ENCODE measurements at regions not wholly inside any gene's neighbourhood (a gene's known extent, or its start where the extent isn't known, plus 50 kb on each side); places are given as distances from the start of the nearest gene placed in this dataset.

- FAIRE-seq = no peak
- DNase-seq (ENCODE audit: insufficient read length, low spot score) = no peak
- TF ChIP-seq SPI1 (IDR thresholded peaks at IDR 0.05; ENCODE audit: low read depth, low read length) (no peak), PAX5 (IDR thresholded peaks at IDR 0.05; ENCODE audit: insufficient read depth, low read length, severe bottlenecking) (no peak), POLR2A (IDR thresholded peaks at IDR 0.05; ENCODE audit: low read depth, low read length) (no peak), POU2F2 (IDR thresholded peaks at IDR 0.05; ENCODE audit: low read depth, low read length) (no peak), POLR2AphosphoS5 (IDR thresholded peaks at IDR 0.05; ENCODE audit: low read depth, low read length) (no peak), TAF1 (IDR thresholded peaks at IDR 0.05; ENCODE audit: low read depth, low read length) (no peak)
Observed at GRCh38 chr20:39894067-39894466, 795.0 kb downstream of the MAFB start.

GRCh38 chr20:39893003-39893685 lies 795.9 kb downstream of the MAFB start:
- DNase-seq (ENCODE audit: insufficient read length, low spot score) (no peak), FAIRE-seq (no peak)
- TF ChIP-seq PAX5 (IDR thresholded peaks at IDR 0.05; ENCODE audit: insufficient read depth, low read length, severe bottlenecking) = no peak
- TF ChIP-seq SPI1 (IDR thresholded peaks at IDR 0.05; ENCODE audit: low read depth, low read length) = no peak
- no peak for TF ChIP-seq POU2F2 (IDR thresholded peaks at IDR 0.05; ENCODE audit: low read depth, low read length)
- TF ChIP-seq POLR2A (IDR thresholded peaks at IDR 0.05; ENCODE audit: low read depth, low read length) = no peak
- no peak for TF ChIP-seq TAF1 (IDR thresholded peaks at IDR 0.05; ENCODE audit: low read depth, low read length)
- no peak for TF ChIP-seq POLR2AphosphoS5 (IDR thresholded peaks at IDR 0.05; ENCODE audit: low read depth, low read length)

GRCh38 chr20:39890697-39891096 lies 798.3 kb downstream of the MAFB start:
- TF ChIP-seq POLR2AphosphoS5 (IDR thresholded peaks at IDR 0.05; ENCODE audit: low read depth, low read length) (no peak), POLR2A (IDR thresholded peaks at IDR 0.05; ENCODE audit: low read depth, low read length) (no peak), PAX5 (IDR thresholded peaks at IDR 0.05; ENCODE audit: insufficient read depth, low read length, severe bottlenecking) (no peak), POU2F2 (IDR thresholded peaks at IDR 0.05; ENCODE audit: low read depth, low read length) (no peak)
- DNase-seq (ENCODE audit: insufficient read length, low spot score) (no peak), FAIRE-seq (no peak)

GRCh38 chr20:39888310-39888709 lies 800.7 kb downstream of the MAFB start:
- FAIRE-seq (no peak), DNase-seq (ENCODE audit: insufficient read length, low spot score) (no peak)
- TF ChIP-seq POLR2A (IDR thresholded peaks at IDR 0.05; ENCODE audit: low read depth, low read length) = no peak
- TF ChIP-seq POLR2AphosphoS5 (IDR thresholded peaks at IDR 0.05; ENCODE audit: low read depth, low read length) = no peak
- no peak for TF ChIP-seq SPI1 (IDR thresholded peaks at IDR 0.05; ENCODE audit: low read depth, low read length)
- TF ChIP-seq TAF1 (IDR thresholded peaks at IDR 0.05; ENCODE audit: low read depth, low read length) = no peak
- no peak for TF ChIP-seq POU2F2 (IDR thresholded peaks at IDR 0.05; ENCODE audit: low read depth, low read length)
- no peak for TF ChIP-seq PAX5 (IDR thresholded peaks at IDR 0.05; ENCODE audit: insufficient read depth, low read length, severe bottlenecking)

GRCh38 chr20:39886650-39887190 lies 802.3 kb downstream of the MAFB start:
- FAIRE-seq (no peak), DNase-seq (ENCODE audit: insufficient read length, low spot score) (no peak)
- TF ChIP-seq POU2F2 (IDR thresholded peaks at IDR 0.05; ENCODE audit: low read depth, low read length) = no peak
- TF ChIP-seq POLR2A (IDR thresholded peaks at IDR 0.05; ENCODE audit: low read depth, low read length) = no peak
- TF ChIP-seq SPI1 (IDR thresholded peaks at IDR 0.05; ENCODE audit: low read depth, low read length) = peak; percentile 86
- TF ChIP-seq TAF1 (IDR thresholded peaks at IDR 0.05; ENCODE audit: low read depth, low read length) = no peak

GRCh38 chr20:39885975-39886649 lies 802.9 kb downstream of the MAFB start:
- FAIRE-seq = peak; percentile 28
- DNase-seq (ENCODE audit: insufficient read length, low spot score) = peak; percentile 5
- no peak for TF ChIP-seq TAF1 (IDR thresholded peaks at IDR 0.05; ENCODE audit: low read depth, low read length)
- no peak for TF ChIP-seq POLR2AphosphoS5 (IDR thresholded peaks at IDR 0.05; ENCODE audit: low read depth, low read length)
- TF ChIP-seq PAX5 (IDR thresholded peaks at IDR 0.05; ENCODE audit: insufficient read depth, low read length, severe bottlenecking) = no peak
- TF ChIP-seq POU2F2 (IDR thresholded peaks at IDR 0.05; ENCODE audit: low read depth, low read length) = no peak
- no peak for TF ChIP-seq SPI1 (IDR thresholded peaks at IDR 0.05; ENCODE audit: low read depth, low read length)
- TF ChIP-seq POLR2A (IDR thresholded peaks at IDR 0.05; ENCODE audit: low read depth, low read length) = no peak

- FAIRE-seq (no peak), DNase-seq (ENCODE audit: insufficient read length, low spot score) (no peak)
- TF ChIP-seq PAX5 (IDR thresholded peaks at IDR 0.05; ENCODE audit: insufficient read depth, low read length, severe bottlenecking) = no peak
- no peak for TF ChIP-seq POU2F2 (IDR thresholded peaks at IDR 0.05; ENCODE audit: low read depth, low read length)
- TF ChIP-seq SPI1 (IDR thresholded peaks at IDR 0.05; ENCODE audit: low read depth, low read length) = no peak
Observed at GRCh38 chr20:39882806-39883205, 806.2 kb downstream of the MAFB start.

- TF ChIP-seq TAF1 (IDR thresholded peaks at IDR 0.05; ENCODE audit: low read depth, low read length) = no peak
- FAIRE-seq = no peak
- DNase-seq (ENCODE audit: insufficient read length, low spot score) = no peak
Observed at GRCh38 chr20:39880890-39881289, 808.1 kb downstream of the MAFB start.

GRCh38 chr20:39879296-39879695 lies 809.7 kb downstream of the MAFB start:
- TF ChIP-seq POLR2A (IDR thresholded peaks at IDR 0.05; ENCODE audit: low read depth, low read length) (no peak), POLR2AphosphoS5 (IDR thresholded peaks at IDR 0.05; ENCODE audit: low read depth, low read length) (no peak), SPI1 (IDR thresholded peaks at IDR 0.05; ENCODE audit: low read depth, low read length) (no peak), POU2F2 (IDR thresholded peaks at IDR 0.05; ENCODE audit: low read depth, low read length) (no peak), PAX5 (IDR thresholded peaks at IDR 0.05; ENCODE audit: insufficient read depth, low read length, severe bottlenecking) (no peak), TAF1 (IDR thresholded peaks at IDR 0.05; ENCODE audit: low read depth, low read length) (no peak)
- FAIRE-seq = no peak
- DNase-seq (ENCODE audit: insufficient read length, low spot score) = no peak

GRCh38 chr20:39878809-39879208 lies 810.2 kb downstream of the MAFB start:
- DNase-seq (ENCODE audit: insufficient read length, low spot score) (no peak), FAIRE-seq (no peak)
- TF ChIP-seq POLR2AphosphoS5 (IDR thresholded peaks at IDR 0.05; ENCODE audit: low read depth, low read length) (no peak), POU2F2 (IDR thresholded peaks at IDR 0.05; ENCODE audit: low read depth, low read length) (no peak), SPI1 (IDR thresholded peaks at IDR 0.05; ENCODE audit: low read depth, low read length) (no peak), PAX5 (IDR thresholded peaks at IDR 0.05; ENCODE audit: insufficient read depth, low read length, severe bottlenecking) (no peak), POLR2A (IDR thresholded peaks at IDR 0.05; ENCODE audit: low read depth, low read length) (no peak), TAF1 (IDR thresholded peaks at IDR 0.05; ENCODE audit: low read depth, low read length) (no peak)

Data from GM12891 (cell line).